Caco-2 (cell line): ENCODE measurements at regions not wholly inside any gene's neighbourhood (a gene's known extent, or its start where the extent isn't known, plus 50 kb on each side); places are given as distances from the start of the nearest gene placed in this dataset.

Source experiments
- BruUV-seq: library from RNA; stranded (reverse); fragments of 400-500 nt; replicated peaks from 2 replicates; lab custom pipeline; 2021; lab: Mats Ljungman, UMichigan
- CTCF ChIA-PET: fragments of 300-600 bp; sonication (Branson Sonifier 250); formaldehyde crosslinking; loops from one replicate; lab custom pipeline; 2022; ENCODE audit warnings: antibody characterized with exemption; lab: Charles Lee
- POLR2A ChIA-PET: fragments of 300-600 bp; sonication (Branson Sonifier 250); formaldehyde crosslinking; loops from one replicate; lab custom pipeline; 2022; ENCODE audit warnings: antibody characterized with exemption; lab: Charles Lee
- DNase-seq, 2 experiments: peaks; one replicate each; pipeline versions ENCODE4 v3.0.0 to v3.0.0-alpha.2; 2020 to 2022
- H3K27me3 ChIP-seq: replicated peaks from 2 replicates; pipeline ENCODE4 v1.6.0; 2011; ENCODE audit warnings: low read length; ENCODE audit not compliant: control insufficient read depth, insufficient read depth
- H3K36me3 ChIP-seq: 2 replicates; pipeline ENCODE4 v1.5.1; 2011; ENCODE audit warnings: low read length; ENCODE audit not compliant: control insufficient read depth, insufficient read depth
- H3K4me1 ChIP-seq: fragments of 250-450 bp; sonication (Bioruptor Pico); 2 replicates; pipeline ENCODE4 v1.5.1; 2020; ENCODE audit warnings: mild to moderate bottlenecking
- H3K4me3 ChIP-seq: 2 replicates; pipeline ENCODE4 v1.5.1; 2011; ENCODE audit warnings: low read depth, mild to moderate bottlenecking, control low read depth, low read length
- H3K9me3 ChIP-seq: fragments of 250-450 bp; sonication (Bioruptor Pico); 2 replicates; pipeline ENCODE4 v1.5.1; 2020; ENCODE audit warnings: mild to moderate bottlenecking, moderate library complexity
- H3K27ac Mint-ChIP-seq: one replicate; pipeline ENCODE4 v1.8.0; 2022; ENCODE audit warnings: mixed read lengths; ENCODE audit not compliant: unreplicated experiment
- H3K27me3 Mint-ChIP-seq: one replicate; pipeline ENCODE4 v1.8.0; 2022; ENCODE audit warnings: mixed read lengths; ENCODE audit not compliant: insufficient read depth, unreplicated experiment
- H3K36me3 Mint-ChIP-seq: one replicate; pipeline ENCODE4 v1.8.0; 2022; ENCODE audit warnings: mild to moderate bottlenecking, mixed read lengths; ENCODE audit not compliant: insufficient read depth, unreplicated experiment
- H3K4me1 Mint-ChIP-seq: one replicate; pipeline ENCODE4 v1.8.0; 2022; ENCODE audit warnings: low read depth, mixed read lengths; ENCODE audit not compliant: unreplicated experiment
- H3K4me3 Mint-ChIP-seq: one replicate; pipeline ENCODE4 v1.8.0; 2022; ENCODE audit warnings: mild to moderate bottlenecking, moderate library complexity, mixed read lengths; ENCODE audit not compliant: unreplicated experiment
- H3K9me3 Mint-ChIP-seq: one replicate; pipeline ENCODE4 v1.8.0; 2022; ENCODE audit warnings: mixed read lengths; ENCODE audit not compliant: unreplicated experiment
- intact Hi-C: fragments of 100-400 bp; cut with micrococcal nuclease; formaldehyde crosslinking; loops from one replicate; pipeline ENCODE4 v1.10.0; 2022; ENCODE audit not compliant: unreplicated experiment
- TF ChIP-seq, protein P1 (sequence below), 2 experiments: fragments of 200-600 bp in 1 of 2; IDR thresholded peaks; 1 replicate in 1 of 2; 2 replicates in 1 of 2; pipeline versions ENCODE4 v1.5.1 to v1.8.0; 2011 to 2022; ENCODE audit warnings: antibody characterized with exemption in 1 of 2, control low read depth in 1 of 2, inconsistent platforms in 1 of 2, low read depth in 1 of 2, low read length in 1 of 2, mild to moderate bottlenecking in 1 of 2, moderate library complexity in 1 of 2; ENCODE audit not compliant: insufficient read depth in 1 of 2, severe bottlenecking in 1 of 2, unreplicated experiment in 1 of 2

DNA sequence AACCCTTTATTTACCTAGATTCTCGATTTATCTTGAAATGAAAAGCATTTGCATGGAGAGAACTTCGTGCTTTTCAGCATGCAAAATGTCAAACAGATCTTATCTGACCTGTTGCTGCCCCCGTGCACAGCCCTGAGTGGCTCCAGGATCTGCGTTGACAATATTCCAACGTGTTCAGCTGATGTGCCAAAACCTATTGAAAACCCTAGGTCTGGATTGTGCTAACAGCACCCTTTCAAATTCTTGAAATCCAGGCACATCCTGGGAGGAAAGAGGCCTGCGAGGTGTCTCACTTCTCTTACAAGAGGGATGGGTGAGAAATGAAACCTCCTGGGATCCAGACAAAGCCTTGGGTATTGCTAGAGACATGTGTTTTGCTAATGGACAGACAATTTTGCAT lies 231.8 kb downstream of the MAP2K4 start:
- peaks cover 2% of the 10 kb centered on the region for H3K27me3 Mint-ChIP-seq
- no TSS peak for BruUV-seq

GRCh38 chr17:12254460-12254859 lies 233.8 kb downstream of the MAP2K4 start:
- Mint-ChIP-seq H3K27me3 (peaks cover 2% of the 10 kb centered on the region), H3K36me3 (no peaks in the 10 kb centered on the region), H3K4me3 (no peak overlapping the region), H3K4me1 (no peaks in the 10 kb centered on the region), H3K27ac (no peak overlapping the region), H3K9me3 (no peaks in the 10 kb centered on the region)
- Histone ChIP-seq H3K4me3 (no peak overlapping the region), H3K27me3 (no peaks in the 10 kb centered on the region; the same call in 1 of the 2 replicates), H3K9me3 (no peaks in the 10 kb centered on the region), H3K4me1 (no peaks in the 10 kb centered on the region), H3K36me3 (no peaks in the 10 kb centered on the region)
- TF ChIP-seq, protein P1, sequence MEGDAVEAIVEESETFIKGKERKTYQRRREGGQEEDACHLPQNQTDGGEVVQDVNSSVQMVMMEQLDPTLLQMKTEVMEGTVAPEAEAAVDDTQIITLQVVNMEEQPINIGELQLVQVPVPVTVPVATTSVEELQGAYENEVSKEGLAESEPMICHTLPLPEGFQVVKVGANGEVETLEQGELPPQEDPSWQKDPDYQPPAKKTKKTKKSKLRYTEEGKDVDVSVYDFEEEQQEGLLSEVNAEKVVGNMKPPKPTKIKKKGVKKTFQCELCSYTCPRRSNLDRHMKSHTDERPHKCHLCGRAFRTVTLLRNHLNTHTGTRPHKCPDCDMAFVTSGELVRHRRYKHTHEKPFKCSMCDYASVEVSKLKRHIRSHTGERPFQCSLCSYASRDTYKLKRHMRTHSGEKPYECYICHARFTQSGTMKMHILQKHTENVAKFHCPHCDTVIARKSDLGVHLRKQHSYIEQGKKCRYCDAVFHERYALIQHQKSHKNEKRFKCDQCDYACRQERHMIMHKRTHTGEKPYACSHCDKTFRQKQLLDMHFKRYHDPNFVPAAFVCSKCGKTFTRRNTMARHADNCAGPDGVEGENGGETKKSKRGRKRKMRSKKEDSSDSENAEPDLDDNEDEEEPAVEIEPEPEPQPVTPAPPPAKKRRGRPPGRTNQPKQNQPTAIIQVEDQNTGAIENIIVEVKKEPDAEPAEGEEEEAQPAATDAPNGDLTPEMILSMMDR (IDR thresholded peaks at IDR 0.05; ENCODE audit: insufficient read depth in 1 of 2, low read depth in 1 of 2, low read length in 1 of 2, severe bottlenecking in 1 of 2, unreplicated experiment in 1 of 2) = no peak
- intact Hi-C loops = loop anchor here (10.0 kb wide), 1 partner anchor 750 kb away; no protein-coding TSS in a partner anchor
- ChIA-PET CTCF (no interaction called here), POLR2A (interaction anchor here (0.6 kb wide), 1 partner anchor 234 kb away, joined by 4 read pairs; the partner anchor contains the start of gene MAP2K4)
- BruUV-seq = no TSS peak
- DNase-seq = no peak

More for the DNA sequence above, 231.8 kb downstream of the MAP2K4 start:
- H3K9me3 ChIP-seq = no peaks in the 10 kb centered on the region
- no peak overlapping the region for H3K27ac Mint-ChIP-seq
- H3K36me3 Mint-ChIP-seq = no peaks in the 10 kb centered on the region
- intact Hi-C loops = loop anchor here (10.0 kb wide), 1 partner anchor 752 kb away; no protein-coding TSS in a partner anchor
- no peaks in the 10 kb centered on the region; the same call in 1 of the 2 replicates for H3K27me3 ChIP-seq
- no peak overlapping the region for H3K4me3 Mint-ChIP-seq
- CTCF ChIA-PET = no interaction called here
- no peaks in the 10 kb centered on the region for H3K9me3 Mint-ChIP-seq
- H3K4me3 ChIP-seq = no peak overlapping the region
- TF ChIP-seq, protein P1 (IDR thresholded peaks at IDR 0.05; ENCODE audit: insufficient read depth in 1 of 2, low read depth in 1 of 2, low read length in 1 of 2, severe bottlenecking in 1 of 2, unreplicated experiment in 1 of 2) = no peak
- no peaks in the 10 kb centered on the region for H3K4me1 Mint-ChIP-seq
- H3K36me3 ChIP-seq = no peaks in the 10 kb centered on the region
- POLR2A ChIA-PET = no interaction called here
- no peak for DNase-seq
- H3K4me1 ChIP-seq = no peaks in the 10 kb centered on the region

DNA sequence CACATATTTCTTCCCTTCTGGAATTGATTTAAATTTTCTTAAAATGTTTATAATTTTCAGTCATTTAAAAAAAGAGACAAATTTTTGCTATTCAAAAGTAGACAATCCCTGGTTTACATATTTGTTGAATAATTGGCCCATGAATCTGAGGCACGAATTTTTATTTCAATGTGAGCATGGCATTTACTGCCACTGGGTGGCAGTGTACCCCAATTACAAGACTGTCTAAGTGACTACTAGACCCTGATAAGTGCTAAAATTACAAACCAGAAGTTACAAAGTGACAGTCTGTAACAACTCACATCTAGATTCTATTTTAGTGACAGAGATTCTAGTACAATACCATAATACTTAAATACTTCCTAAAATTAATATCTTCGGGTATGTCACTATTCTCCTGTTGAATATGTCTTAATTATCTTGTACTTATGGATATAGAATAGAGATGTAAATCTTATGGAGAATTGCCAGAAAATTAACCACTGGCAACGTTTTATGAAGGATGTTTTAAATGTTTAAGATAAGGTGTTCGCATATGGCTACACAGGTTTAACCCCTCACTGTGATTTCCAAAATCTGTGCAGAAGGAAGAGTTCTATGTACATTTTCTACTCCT lies 235.8 kb downstream of the MAP2K4 start:
- Mint-ChIP-seq H3K27me3 (no peaks in the 10 kb centered on the region), H3K9me3 (no peaks in the 10 kb centered on the region), H3K4me1 (no peaks in the 10 kb centered on the region), H3K4me3 (no peak overlapping the region), H3K36me3 (no peaks in the 10 kb centered on the region), H3K27ac (no peak overlapping the region)
- Histone ChIP-seq H3K4me1 (no peaks in the 10 kb centered on the region), H3K36me3 (no peaks in the 10 kb centered on the region), H3K9me3 (no peaks in the 10 kb centered on the region), H3K4me3 (no peak overlapping the region), H3K27me3 (no peaks in the 10 kb centered on the region; the same call in 1 of the 2 replicates)
- ChIA-PET POLR2A (no interaction called here), CTCF (no interaction called here)
- TF ChIP-seq, protein P1 (IDR thresholded peaks at IDR 0.05; ENCODE audit: insufficient read depth in 1 of 2, low read depth in 1 of 2, low read length in 1 of 2, severe bottlenecking in 1 of 2, unreplicated experiment in 1 of 2) = peak in 1 of 2 experiments; percentile 50
- peak in 1 of 2 experiments; percentile 23 for DNase-seq
- intact Hi-C loops = loop anchor here (1.0 to 10.0 kb wide), 2 partner anchors 411 to 748 kb away; no protein-coding TSS in a partner anchor
- BruUV-seq = no TSS peak
